K562 (cell line): ENCODE measurements at regions not wholly inside any gene's neighbourhood (a gene's known extent, or its start where the extent isn't known, plus 50 kb on each side); places are given as distances from the start of the nearest gene placed in this dataset.

Experiments used
- ATF3 ChIP-seq, 2 experiments: fragments of 450-650 bp in 1 of 2; sonication (generic) in 1 of 2; formaldehyde crosslinking in 1 of 2; IDR thresholded peaks in 1 of 2; conservative IDR thresholded peaks in 1 of 2; 2 replicates each; pipeline versions ENCODE4 v1.6.1 to v1.8.1; 2016 to 2023; ENCODE audit warnings: mild to moderate bottlenecking in 2 of 2, moderate library complexity in 2 of 2, inconsistent platforms in 1 of 2, missing genetic modification reagents in 1 of 2
- LCOR ChIP-seq: sonication (generic); formaldehyde crosslinking; IDR thresholded peaks from 2 replicates; pipeline ENCODE4 v1.8.0; 2022; ENCODE audit warnings: mild to moderate bottlenecking, missing genetic modification reagents
- NR0B1 ChIP-seq: fragments of 450-650 bp; IDR thresholded peaks from one replicate; pipeline ENCODE4 v1.6.1; 2018; ENCODE audit warnings: mild to moderate bottlenecking, moderate library complexity; ENCODE audit not compliant: partially characterized antibody
- SLC30A9 ChIP-seq: fragments of 250-450 bp; sonication (Bioruptor Pico); IDR thresholded peaks from 2 replicates; pipeline ENCODE4 v1.8.0; 2022; ENCODE audit warnings: mild to moderate bottlenecking, moderate library complexity
- SPI1 ChIP-seq: IDR thresholded peaks from 2 replicates; pipeline ENCODE4 v1.6.1; 2011; ENCODE audit warnings: low read depth, low read length, control low read depth, borderline replicate concordance
- THAP12 ChIP-seq: fragments of 250-450 bp; sonication (Bioruptor Pico); IDR thresholded peaks from 2 replicates; pipeline ENCODE4 v1.9.0; 2021; ENCODE audit warnings: mild to moderate bottlenecking, inconsistent platforms
- UBTF ChIP-seq, 2 experiments: IDR thresholded peaks; 2 replicates each; pipeline ENCODE4 v1.6.1; 2012; ENCODE audit warnings: improper control_type of control experiment in 2 of 2, low read depth in 2 of 2, low read length in 2 of 2, borderline replicate concordance in 1 of 2
- ZBTB11 ChIP-seq, 3 experiments: fragments of 200-800 bp in 1 of 3; fragments of 250-450 bp in 1 of 3; fragments of 450-650 bp in 1 of 3; sonication (Bioruptor Pico) in 1 of 3; sonication (Bioruptor generic) in 1 of 3; formaldehyde crosslinking in 1 of 3; IDR thresholded peaks; 2 replicates each; pipeline versions ENCODE4 v1.6.1 to v1.8.0; 2016 to 2022; ENCODE audit warnings: mild to moderate bottlenecking in 2 of 3, missing genetic modification characterization in 2 of 3, missing compliant biosample characterization in 1 of 3, moderate library complexity in 1 of 3
- ZC3H8 ChIP-seq: fragments of 450-650 bp; IDR thresholded peaks from 2 replicates; pipeline ENCODE4 v1.6.1; 2017
- ZNF511 ChIP-seq: sonication (generic); formaldehyde crosslinking; IDR thresholded peaks from 2 replicates; pipeline ENCODE4 v1.8.0; 2022; ENCODE audit warnings: mild to moderate bottlenecking, missing genetic modification reagents
- ZNF512 ChIP-seq: IDR thresholded peaks from 2 replicates; pipeline ENCODE4 v1.6.1; 2016; ENCODE audit warnings: missing genetic modification characterization, missing compliant biosample characterization
- ZNF778 ChIP-seq: fragments of 450-650 bp; formaldehyde crosslinking; IDR thresholded peaks from 2 replicates; pipeline ENCODE4 v1.4.0; 2020; ENCODE audit warnings: mild to moderate bottlenecking, moderate library complexity
- ZSCAN32 ChIP-seq: fragments of 450-650 bp; formaldehyde crosslinking; IDR thresholded peaks from 2 replicates; pipeline ENCODE4 v1.4.0; 2020; ENCODE audit warnings: mild to moderate bottlenecking, moderate library complexity

- peak; percentile 78 for TF ChIP-seq ATF3 (IDR thresholded peaks at IDR 0.05)
- peak; percentile 78 for TF ChIP-seq ATF3 (CRISPR knock-in tag; conservative IDR thresholded peaks at IDR 0.05)
- TF ChIP-seq NR0B1: no peak
- TF ChIP-seq SLC30A9 (CRISPR knock-in tag): no peak
- no peak for TF ChIP-seq ZC3H8
- TF ChIP-seq LCOR: peak; percentile 97
- TF ChIP-seq ZSCAN32 (CRISPR knock-in tag): no peak
- TF ChIP-seq THAP12 (CRISPR knock-in tag): no peak
- TF ChIP-seq ZBTB11 (CRISPR knock-in tag; IDR thresholded peaks at IDR 0.05): peak in 1 of 3 experiments; percentile 86; a peak in 2 of 6 replicates
- no peak for TF ChIP-seq ZNF778
- TF ChIP-seq SPI1: no peak
- no peak for TF ChIP-seq ZNF511 (CRISPR knock-in tag)
- TF ChIP-seq UBTF (IDR thresholded peaks at IDR 0.05; ENCODE audit: borderline replicate concordance in 1 of 2, low read depth in 2 of 2, low read length in 2 of 2): no peak
- no peak for TF ChIP-seq ZNF512 (tag)
Measured at GRCh38 chr2:11967946-11968465, 221.6 kb downstream of the LPIN1 start (continued).
